Dendritic cell treated with granulocyte-macrophage colony-stimulating factor and Interleukin-4, amounts not matched to agents 40 ng/mL and 50 ng/mL, for 4 days (primary cell): ENCODE measurements at regions not wholly inside any gene's neighbourhood (a gene's known extent, or its start where the extent isn't known, plus 50 kb on each side); places are given as distances from the start of the nearest gene placed in this dataset.

Source experiments
- H3K27ac Mint-ChIP-seq: one replicate; pipeline ENCODE4 v1.8.0; 2022; ENCODE audit warnings: mild to moderate bottlenecking, mixed read lengths
- H3K27me3 Mint-ChIP-seq: one replicate; pipeline ENCODE4 v1.8.0; 2022; ENCODE audit warnings: mild to moderate bottlenecking, mixed read lengths
- H3K36me3 Mint-ChIP-seq: one replicate; pipeline ENCODE4 v1.8.0; 2022; ENCODE audit warnings: low read depth, mixed read lengths
- H3K4me1 Mint-ChIP-seq: one replicate; pipeline ENCODE4 v1.8.0; 2022; ENCODE audit warnings: low read depth, mixed read lengths
- H3K4me3 Mint-ChIP-seq: one replicate; pipeline ENCODE4 v1.8.0; 2022; ENCODE audit warnings: mild to moderate bottlenecking, moderate library complexity, mixed read lengths
- H3K9me3 Mint-ChIP-seq: one replicate; pipeline ENCODE4 v1.8.0; 2022; ENCODE audit warnings: mixed read lengths
- intact Hi-C: fragments of 100-400 bp; cut with micrococcal nuclease; formaldehyde crosslinking; loops from one replicate; pipeline ENCODE4 v1.15.0; 2022

DNA sequence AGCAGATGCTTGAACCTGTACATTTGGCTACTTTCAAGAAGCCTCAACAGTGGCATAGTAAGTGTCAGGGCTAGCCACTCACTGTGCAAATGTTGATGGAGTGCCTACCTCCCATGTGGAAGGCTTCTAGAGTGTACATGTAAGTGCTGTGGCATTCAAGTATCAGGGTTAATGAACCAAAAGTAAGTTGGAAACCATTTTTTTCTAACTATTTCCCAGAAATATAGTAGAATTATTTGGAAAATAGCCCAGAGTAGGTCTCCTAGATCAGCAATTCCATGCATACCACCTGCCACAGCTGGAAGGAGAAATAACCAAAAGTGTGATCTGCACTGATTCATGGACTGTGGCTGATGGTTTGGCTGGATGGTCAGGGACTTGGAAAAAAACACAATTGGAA, 53.3 kb downstream of the FOXD1 start:
- Mint-ChIP-seq H3K9me3 (no peaks in the 10 kb centered on the region), H3K36me3 (no peaks in the 10 kb centered on the region), H3K27me3 (peaks cover 33% of the 10 kb centered on the region), H3K4me1 (peaks cover 7% of the 10 kb centered on the region), H3K4me3 (no peak overlapping the region), H3K27ac (no peak overlapping the region)
- intact Hi-C loops = no loop called here

DNA sequence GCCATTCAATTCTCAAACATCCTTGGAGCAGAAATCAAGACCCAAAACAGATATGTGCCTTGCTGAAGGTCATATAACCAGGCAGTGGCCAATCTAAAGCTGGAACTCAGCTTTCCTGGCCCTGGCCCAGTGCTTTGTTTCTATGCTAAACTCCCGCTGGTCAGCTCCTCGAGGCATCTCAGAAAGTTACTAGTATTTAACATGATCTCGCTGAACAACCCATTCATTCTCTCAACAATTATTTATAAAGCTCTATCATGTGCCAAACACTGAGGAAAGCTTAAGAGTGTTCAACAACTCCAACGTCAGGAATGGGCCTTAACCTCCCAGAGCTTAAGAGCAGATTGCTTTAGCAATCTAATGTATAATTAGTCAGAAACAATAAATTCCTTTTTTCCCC, 54.0 kb downstream of the FOXD1 start:
- Mint-ChIP-seq H3K36me3 (no peaks in the 10 kb centered on the region), H3K4me3 (no peak overlapping the region), H3K4me1 (peaks cover 7% of the 10 kb centered on the region), H3K27me3 (peaks cover 36% of the 10 kb centered on the region), H3K9me3 (no peaks in the 10 kb centered on the region), H3K27ac (no peak overlapping the region)
- intact Hi-C loops = no loop called here

DNA sequence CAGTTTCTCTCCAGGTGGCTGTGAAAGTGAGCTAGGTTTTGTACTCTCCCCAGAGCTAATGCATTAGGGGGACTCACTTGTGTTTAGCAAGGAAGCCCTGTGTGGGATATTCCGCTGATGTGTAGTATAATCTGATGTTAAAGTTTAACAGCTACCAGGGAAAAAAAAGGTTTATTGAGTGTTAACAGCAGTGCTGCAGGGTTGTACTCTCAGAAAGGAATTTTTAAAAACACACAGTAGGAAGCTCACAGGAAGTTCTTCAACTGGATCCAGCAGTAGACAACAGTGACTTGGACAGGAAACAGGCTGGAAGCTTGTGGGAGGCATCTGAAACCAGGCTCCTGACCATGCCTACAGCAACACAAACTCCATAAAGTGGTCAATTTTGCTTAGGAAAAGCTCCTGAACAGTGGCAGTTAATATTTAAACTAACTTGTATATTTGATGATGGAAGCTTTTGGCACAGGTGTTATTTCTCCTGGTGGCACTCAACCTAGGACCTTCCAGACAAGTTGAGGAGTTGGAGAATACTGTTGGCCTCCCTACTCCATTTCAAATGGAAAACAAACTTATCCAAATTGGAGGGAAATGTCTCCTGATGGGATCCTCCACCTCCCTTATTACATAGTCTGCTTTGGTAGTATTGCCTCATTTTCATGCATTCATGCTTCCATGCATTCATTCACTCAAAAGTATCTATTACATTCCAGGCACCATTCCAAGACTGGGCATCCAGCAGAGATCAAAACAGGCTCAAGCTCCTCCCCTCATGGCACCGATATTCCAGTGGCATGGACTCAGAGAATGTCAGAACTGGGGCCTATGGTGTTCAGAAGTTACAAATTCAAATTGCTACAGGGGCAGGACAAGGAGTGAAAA, 54.7 kb downstream of the FOXD1 start:
- Mint-ChIP-seq H3K36me3 (no peaks in the 10 kb centered on the region), H3K4me1 (peaks cover 7% of the 10 kb centered on the region), H3K9me3 (no peaks in the 10 kb centered on the region), H3K4me3 (no peak overlapping the region), H3K27ac (no peak overlapping the region), H3K27me3 (peaks cover 36% of the 10 kb centered on the region)
- intact Hi-C loops = no loop called here

DNA sequence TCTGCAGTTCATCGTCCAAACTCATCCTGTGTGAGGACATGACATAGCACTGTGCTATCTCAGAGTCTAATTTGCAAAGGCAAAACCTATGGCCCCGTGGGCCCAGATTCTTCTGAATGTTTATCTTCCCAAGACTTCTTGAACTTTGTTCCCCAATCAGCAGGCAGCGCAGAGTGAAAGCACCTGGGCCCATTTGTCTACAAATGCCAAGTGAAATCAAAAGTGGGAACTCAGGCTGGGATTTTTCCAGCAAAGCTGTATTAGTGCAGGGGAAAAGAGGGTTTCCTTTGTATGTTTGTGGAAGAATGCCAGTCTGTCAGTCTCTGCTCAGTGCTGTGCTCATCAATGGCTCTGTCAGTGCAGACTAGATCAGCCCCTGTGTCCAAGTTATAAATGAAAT, 55.8 kb downstream of the FOXD1 start:
- H3K27ac Mint-ChIP-seq = no peak overlapping the region
- H3K36me3 Mint-ChIP-seq = no peaks in the 10 kb centered on the region
- peaks cover 7% of the 10 kb centered on the region for H3K4me1 Mint-ChIP-seq
- H3K9me3 Mint-ChIP-seq = no peaks in the 10 kb centered on the region
- H3K4me3 Mint-ChIP-seq = no peak overlapping the region
- H3K27me3 Mint-ChIP-seq = peaks cover 35% of the 10 kb centered on the region
- intact Hi-C loops = no loop called here

DNA sequence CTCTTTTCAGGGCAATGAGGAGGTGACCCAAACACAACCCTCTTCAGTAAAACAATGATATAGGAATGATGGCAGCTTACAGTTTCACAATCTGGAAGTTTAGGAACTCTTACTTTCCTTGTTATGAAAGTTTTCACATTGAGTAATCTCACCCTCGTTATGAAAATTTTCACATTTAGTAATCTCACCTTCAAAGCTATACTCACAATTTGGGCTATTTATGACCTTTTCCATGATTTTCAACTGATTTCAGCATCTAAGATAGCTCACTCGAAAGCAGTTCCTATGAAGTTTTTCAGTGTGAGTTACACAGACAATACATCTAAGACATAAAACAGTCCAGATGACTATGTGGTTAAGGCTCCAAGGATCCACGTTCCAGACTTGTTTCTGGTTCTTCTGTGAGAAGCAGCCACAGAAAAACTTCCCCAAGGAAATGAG, 57.1 kb downstream of the FOXD1 start:
- Mint-ChIP-seq H3K27ac (no peak overlapping the region), H3K4me3 (no peak overlapping the region)

DNA sequence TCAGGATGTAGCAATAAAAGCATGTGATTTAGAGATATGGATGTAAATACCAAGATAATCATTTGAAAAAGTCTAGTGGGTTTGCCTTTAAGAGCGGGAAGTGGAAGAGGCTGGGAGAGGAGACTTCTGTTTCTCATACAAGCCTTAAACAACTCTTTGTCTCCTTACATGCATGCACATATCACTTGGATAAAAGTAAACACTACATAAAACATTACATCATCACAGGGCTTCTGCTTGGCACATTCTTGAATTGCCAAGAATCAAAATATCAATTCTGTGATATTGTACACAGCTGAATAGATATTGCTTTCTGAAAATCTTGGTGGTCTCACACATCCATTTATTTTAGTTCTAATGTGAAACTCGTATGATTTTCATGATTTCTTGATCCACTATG, 57.6 kb downstream of the FOXD1 start:
- intact Hi-C loops = no loop called here
- Mint-ChIP-seq H3K27ac (no peak overlapping the region), H3K27me3 (peaks cover 42% of the 10 kb centered on the region)

More for the DNA sequence above, 57.1 kb downstream of the FOXD1 start:
- Mint-ChIP-seq H3K4me1 (peaks cover 7% of the 10 kb centered on the region), H3K36me3 (no peaks in the 10 kb centered on the region), H3K27me3 (peaks cover 37% of the 10 kb centered on the region), H3K9me3 (no peaks in the 10 kb centered on the region)
- intact Hi-C loops = no loop called here

DNA sequence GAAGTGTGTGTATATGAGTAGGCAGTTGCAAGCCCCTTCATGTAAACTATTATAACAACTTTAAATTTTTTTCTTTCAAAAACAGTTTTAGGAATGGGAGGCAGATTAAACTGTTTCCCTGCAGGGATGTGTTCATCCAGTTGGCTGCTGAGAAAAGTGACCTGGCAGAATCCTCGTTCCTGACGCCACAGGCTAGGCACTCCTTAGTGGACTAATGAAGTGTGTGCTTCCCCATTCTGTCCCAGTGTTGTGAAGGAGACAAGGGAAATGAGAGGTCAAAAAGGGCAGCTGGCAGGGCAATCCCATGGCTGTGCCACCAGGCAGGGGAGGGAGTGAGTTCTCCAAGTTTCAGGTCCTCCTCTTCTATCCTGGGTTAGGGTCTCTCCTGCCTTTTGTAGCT, 59.8 kb downstream of the FOXD1 start:
- intact Hi-C loops = no loop called here
- Mint-ChIP-seq H3K36me3 (no peaks in the 10 kb centered on the region), H3K9me3 (peaks cover 19% of the 10 kb centered on the region), H3K27ac (no peak overlapping the region), H3K4me1 (peaks cover 7% of the 10 kb centered on the region), H3K27me3 (peaks cover 53% of the 10 kb centered on the region), H3K4me3 (no peak overlapping the region)

More for the DNA sequence above, 57.6 kb downstream of the FOXD1 start:
- H3K4me3 Mint-ChIP-seq = no peak overlapping the region
- no peaks in the 10 kb centered on the region for H3K36me3 Mint-ChIP-seq
- H3K9me3 Mint-ChIP-seq = no peaks in the 10 kb centered on the region
- H3K4me1 Mint-ChIP-seq = peaks cover 7% of the 10 kb centered on the region

DNA sequence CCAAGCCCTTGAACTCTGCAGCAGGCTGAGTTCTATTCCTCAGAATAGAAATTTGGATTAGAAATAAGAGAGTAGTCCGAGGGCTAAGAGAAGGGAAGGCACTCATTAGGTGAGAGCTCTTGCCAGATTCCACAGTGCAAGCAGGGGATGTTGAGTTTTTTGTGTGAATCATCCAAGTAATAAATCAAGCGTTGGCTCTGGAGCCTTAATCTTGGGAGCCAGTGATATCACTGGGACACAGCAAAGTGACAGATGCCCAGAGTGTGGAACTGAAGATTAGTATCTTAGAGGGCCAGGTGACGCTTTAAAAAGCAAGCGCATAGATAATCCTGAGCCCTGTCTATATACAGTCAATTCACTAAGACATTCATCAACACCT, 60.3 kb downstream of the FOXD1 start:
- no peak overlapping the region for H3K27ac Mint-ChIP-seq
- intact Hi-C loops = no loop called here
- peaks cover 21% of the 10 kb centered on the region for H3K9me3 Mint-ChIP-seq
- no peaks in the 10 kb centered on the region for H3K36me3 Mint-ChIP-seq
- H3K27me3 Mint-ChIP-seq = peaks cover 54% of the 10 kb centered on the region
- peaks cover 7% of the 10 kb centered on the region for H3K4me1 Mint-ChIP-seq
- H3K4me3 Mint-ChIP-seq = no peak overlapping the region

DNA sequence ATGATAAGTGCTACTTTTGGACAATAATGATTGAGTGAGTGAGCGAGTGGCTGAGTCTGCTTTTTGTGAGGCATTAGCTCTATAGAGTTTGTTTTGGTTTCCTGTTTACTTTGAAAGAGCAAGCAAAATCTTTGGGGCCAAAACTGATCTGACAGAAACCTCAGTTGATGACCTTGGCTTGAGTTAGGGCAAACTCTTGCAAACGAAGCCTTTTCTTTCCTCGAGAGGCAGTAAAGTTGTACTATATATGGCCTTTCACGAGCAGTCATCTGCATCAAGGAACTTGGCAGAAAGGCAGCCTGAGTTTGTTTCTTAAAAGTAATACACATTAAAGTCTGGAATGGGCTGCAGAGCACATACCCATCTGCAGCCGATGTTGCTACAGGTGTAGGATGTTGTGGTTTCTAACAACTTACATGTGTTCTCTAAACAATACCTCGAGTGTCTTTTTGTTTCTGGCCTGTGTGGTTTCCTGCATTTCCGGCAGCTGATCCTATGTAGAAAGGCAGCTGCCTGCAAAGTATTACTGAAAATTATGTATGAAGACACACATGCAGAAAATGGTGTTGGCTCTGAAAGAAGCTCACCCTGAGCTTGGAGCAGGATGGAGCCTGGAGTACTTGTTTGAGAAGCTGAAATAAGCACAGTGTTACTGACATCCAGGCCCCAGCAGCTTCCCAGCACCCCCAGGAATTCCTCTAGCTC, 60.8 kb downstream of the FOXD1 start:
- no peak overlapping the region for H3K4me3 Mint-ChIP-seq

DNA sequence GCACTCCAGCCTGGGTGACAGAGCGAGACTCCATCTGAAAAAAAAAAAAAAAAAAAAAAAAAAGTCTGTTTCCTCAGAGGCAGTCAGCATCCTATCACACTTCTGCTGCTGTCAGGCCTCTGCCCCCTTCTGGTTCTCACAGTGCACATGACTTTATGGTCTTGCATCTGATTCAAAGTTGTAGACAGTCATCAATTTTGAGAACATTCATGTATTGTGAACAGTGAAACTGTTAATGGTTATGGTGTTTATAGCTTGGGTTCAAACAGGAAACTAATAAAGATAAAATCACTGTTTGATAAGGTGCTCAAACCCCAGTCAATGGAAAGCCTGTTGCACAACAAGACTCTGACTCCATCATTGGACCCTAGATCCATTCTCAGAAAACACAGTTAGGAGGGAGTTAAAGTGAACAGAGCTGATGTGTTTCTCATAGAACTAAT, 61.4 kb downstream of the FOXD1 start:
- H3K4me3 Mint-ChIP-seq = no peak overlapping the region
- no peak overlapping the region for H3K27ac Mint-ChIP-seq
- peaks cover 21% of the 10 kb centered on the region for H3K9me3 Mint-ChIP-seq
- intact Hi-C loops = no loop called here
- H3K36me3 Mint-ChIP-seq = no peaks in the 10 kb centered on the region
- peaks cover 7% of the 10 kb centered on the region for H3K4me1 Mint-ChIP-seq
- peaks cover 61% of the 10 kb centered on the region for H3K27me3 Mint-ChIP-seq

More for the DNA sequence above, 60.8 kb downstream of the FOXD1 start:
- Mint-ChIP-seq H3K4me1 (peaks cover 7% of the 10 kb centered on the region), H3K36me3 (no peaks in the 10 kb centered on the region), H3K27ac (no peak overlapping the region), H3K9me3 (peaks cover 21% of the 10 kb centered on the region), H3K27me3 (peaks cover 59% of the 10 kb centered on the region)
- intact Hi-C loops = no loop called here

DNA sequence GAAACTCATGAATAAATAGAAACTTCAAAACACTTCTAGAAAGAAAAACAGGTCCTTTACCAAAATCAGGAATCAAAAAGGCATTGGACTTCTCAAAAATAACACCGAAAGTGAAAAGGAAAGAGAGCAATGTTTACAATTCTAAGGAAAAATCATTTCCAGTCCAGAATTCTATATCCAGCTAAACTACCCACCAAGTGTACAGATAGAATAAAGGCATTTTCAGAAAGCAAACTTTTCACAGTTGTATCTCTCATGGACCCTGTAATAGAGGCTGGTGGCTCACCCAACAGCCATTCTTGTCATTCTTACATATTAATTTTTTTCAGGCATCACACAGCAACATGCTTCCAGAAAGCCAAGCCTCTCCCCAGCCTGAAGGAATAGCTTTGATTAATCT, 63.7 kb downstream of the FOXD1 start:
- intact Hi-C loops = no loop called here
- Mint-ChIP-seq H3K27me3 (peaks cover 75% of the 10 kb centered on the region), H3K9me3 (peaks cover 21% of the 10 kb centered on the region), H3K36me3 (no peaks in the 10 kb centered on the region), H3K4me3 (no peak overlapping the region), H3K27ac (no peak overlapping the region), H3K4me1 (peaks cover 18% of the 10 kb centered on the region)

DNA sequence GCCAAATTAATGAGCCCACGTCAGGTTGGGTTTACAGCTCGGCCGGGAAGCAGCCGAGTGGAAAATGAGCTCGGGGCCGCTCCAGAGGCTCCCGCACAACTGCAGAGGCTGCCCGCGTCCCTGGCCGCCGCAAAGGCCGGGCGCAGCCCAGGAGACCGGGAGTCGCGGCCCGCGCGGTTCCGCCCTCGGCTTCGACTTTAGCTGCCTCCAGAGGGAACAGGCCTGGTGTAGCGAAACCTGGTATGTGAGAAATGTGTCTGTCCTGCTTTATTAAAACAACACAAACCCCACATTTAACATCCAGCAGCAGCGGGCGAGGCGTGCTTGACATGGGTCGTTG, 66.2 kb downstream of the FOXD1 start:
- no peaks in the 10 kb centered on the region for H3K36me3 Mint-ChIP-seq
- peaks cover 21% of the 10 kb centered on the region for H3K4me1 Mint-ChIP-seq
- intact Hi-C loops = no loop called here
- peaks cover 87% of the 10 kb centered on the region for H3K27me3 Mint-ChIP-seq
- peaks cover 21% of the 10 kb centered on the region for H3K9me3 Mint-ChIP-seq
- no peak overlapping the region for H3K27ac Mint-ChIP-seq
- H3K4me3 Mint-ChIP-seq = peak overlapping the region; percentile 13

DNA sequence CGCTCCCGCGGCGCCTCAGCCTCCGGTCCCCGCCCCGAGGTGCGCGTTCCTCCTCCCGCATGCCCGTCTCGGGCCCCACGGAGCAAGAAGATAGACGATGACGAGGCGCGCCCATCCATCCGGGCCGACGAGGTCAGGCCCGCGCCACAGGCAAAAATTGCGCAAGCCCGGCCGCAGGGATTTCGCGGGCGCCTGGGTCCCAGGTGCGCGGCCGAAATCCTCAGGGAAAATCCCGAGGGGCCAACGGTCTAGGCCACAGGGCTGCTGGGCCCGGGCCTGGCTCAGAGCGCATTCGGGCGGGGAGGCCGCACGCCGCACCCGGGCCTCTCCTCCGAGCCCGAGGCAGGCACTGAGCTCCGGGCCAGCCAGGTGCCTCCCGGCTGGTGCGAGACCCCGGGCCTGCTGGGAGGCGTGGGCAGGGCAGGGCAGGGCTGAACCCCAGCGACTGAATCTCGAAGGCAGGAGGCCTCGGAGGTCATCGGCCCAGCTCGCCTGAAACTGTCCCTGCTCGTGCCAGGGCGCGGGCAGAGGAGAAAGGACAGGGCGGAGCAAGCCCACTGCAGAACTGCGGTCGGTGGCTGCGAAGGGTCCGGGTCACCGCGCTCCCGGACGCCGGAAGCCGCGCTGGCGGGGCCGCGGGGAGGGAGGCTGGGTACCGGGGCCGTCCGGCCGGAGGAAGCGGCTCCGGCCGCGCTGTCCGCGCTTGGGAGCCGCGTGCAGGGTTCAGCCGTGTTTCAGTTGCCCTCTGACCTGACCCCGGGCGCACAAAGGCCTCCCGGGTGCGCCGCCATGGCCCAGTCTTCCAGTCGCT, 66.8 kb downstream of the FOXD1 start:
- H3K27me3 Mint-ChIP-seq = peaks cover 90% of the 10 kb centered on the region
- H3K36me3 Mint-ChIP-seq = no peaks in the 10 kb centered on the region
- H3K4me3 Mint-ChIP-seq = peak overlapping the region; percentile 70

More for the DNA sequence above, 66.8 kb downstream of the FOXD1 start:
- Mint-ChIP-seq H3K27ac (no peak overlapping the region), H3K9me3 (peaks cover 21% of the 10 kb centered on the region), H3K4me1 (peaks cover 21% of the 10 kb centered on the region)
- intact Hi-C loops = no loop called here
